HPDE6-E6E7 (cell line): ENCODE measurements at regions not wholly inside any gene's neighbourhood (a gene's known extent, or its start where the extent isn't known, plus 50 kb on each side); places are given as distances from the start of the nearest gene placed in this dataset.
A peak's percentile ranks its signal among the peaks of the same experiment; 100 is the strongest.

Experiments used
- DNase-seq: peaks from one replicate; pipeline ENCODE4 v3.0.0; 2011; ENCODE audit warnings: missing footprints; ENCODE audit errors: extremely low spot score

DNA sequence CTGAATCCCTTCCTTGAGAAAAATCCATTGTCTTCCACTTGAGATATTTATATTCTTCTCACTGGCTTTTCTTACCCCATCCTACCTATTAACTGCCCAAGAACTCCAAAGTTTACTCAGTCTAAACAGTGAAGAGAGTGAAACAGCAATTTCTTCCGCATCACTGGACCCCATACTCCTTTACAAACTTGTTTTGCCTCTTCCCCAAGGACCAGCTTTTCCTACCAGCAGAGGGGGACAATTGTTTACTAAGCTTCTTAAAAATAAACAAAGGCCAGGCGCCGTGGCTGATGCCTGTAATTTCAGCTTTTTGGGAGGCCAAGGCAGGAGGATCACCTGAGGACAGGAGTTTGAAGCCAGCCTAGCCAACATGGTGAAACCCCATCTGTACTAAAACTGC, 52.0 kb downstream of the LRATD1 start:
- DNase-seq = no peak

DNA sequence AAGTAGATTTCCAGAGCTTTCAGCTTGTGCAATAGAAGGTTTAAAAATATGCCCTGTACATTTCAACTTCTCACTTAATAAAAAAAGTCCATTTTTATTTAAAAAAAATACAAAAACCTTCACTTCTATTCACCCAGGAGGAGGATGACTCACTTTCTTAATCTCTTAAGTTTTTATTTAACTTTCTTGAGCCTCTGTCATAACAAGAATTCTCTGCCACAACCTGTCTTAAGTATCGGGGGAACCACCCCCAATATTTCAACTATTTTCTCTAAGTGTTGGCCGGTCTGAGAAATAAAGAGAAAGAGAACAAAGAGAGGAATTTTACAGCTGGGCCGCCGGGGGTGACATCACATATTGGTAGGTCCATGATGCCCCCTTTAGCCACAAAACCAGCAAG, 58.4 kb downstream of the LRATD1 start:
- no peak for DNase-seq

DNA sequence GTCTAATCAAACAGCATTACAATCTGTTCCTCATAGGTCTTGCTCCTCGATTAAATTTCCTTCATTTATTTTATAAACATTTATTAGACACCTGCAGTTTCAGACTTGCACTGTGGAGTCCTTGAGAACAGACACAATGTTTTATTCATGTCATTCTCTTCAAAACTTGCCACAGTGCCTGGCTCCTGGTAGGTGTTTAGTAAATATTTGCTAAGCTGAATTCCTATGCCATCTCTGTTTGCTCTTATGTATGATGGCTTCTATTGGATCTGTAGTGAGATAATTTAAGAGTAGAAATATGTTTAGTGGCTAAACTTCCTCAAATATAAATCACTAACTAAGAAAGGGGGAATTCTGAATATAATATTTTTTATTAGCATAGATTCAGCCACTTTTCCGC, 61.4 kb downstream of the LRATD1 start:
- DNase-seq = no peak

DNA sequence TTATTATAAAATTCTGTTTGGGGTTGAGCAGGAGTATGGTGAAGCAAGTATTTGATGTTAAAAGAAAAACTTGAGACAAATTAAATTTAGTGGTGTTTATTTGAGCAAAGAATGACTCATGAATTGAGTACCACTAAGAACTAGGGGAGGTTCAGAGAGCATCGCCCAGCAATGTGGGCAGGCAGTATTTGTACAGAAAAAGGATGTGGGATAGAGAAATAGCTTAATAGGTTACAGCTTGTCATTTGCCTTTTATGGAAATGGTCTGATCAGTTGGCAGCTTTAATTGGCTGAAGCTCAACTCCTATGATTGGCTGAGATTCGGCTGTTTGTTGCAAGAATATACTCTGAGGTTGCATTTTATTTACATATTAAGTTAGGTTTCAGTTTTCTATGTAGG, 68.2 kb downstream of the LRATD1 start:
- no peak for DNase-seq

DNA sequence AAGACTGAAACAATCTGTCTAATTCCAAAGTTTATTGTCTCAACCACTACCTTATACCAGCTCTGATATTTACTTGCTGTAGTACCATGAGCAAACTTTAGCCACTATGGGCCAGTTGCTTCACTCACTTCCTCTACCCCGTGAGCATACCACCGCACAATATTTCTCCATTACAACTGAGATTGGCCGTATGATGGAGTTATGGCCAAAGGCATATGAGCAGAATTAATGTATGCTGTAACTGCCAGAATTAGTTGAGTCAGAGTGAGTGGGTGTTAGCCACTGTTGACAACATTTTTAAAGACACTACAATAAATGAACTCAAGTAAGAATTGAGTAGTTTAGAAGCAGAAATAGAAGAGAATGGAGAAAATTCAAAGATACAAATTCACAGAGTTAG, 69.7 kb downstream of the LRATD1 start:
- DNase-seq = no peak

DNA sequence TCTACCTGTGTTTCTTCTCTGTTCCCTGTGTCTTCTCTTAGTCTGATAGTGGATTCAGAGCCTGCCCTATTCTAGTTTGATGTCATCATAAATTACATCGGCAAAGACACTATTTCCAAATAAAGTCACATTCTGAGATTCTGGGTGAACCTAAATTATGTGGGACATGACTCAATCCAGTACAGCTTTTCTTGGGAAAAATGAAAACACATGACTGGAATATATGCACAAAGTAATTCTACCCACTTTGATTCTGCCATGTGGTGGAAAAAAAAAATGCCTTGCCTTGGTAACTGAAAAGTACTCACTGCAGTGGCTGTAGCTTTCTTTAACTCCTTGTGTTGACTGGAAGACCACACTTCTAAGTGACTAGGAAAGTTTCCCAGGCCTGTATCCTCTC, 73.7 kb downstream of the LRATD1 start:
- DNase-seq = no peak

DNA sequence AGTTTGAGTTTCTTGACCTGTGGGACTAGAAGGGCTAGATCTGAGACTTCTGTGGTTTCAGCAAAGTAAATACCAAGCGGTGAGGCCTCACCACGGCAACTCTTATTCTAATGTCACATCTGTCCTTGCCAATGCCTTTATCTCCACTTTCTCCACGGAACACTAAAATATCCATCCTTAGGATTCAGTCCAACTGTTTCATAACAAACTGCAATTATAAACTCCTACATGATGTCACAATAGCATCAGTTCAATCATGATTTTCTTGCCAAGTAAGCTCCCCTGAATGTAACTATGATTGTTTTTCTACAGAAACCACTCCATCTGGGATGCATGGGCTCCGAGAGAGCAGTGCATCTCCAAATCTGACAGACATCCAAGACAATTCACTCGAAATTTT, 79.6 kb downstream of the LRATD1 start:
- DNase-seq = no peak

DNA sequence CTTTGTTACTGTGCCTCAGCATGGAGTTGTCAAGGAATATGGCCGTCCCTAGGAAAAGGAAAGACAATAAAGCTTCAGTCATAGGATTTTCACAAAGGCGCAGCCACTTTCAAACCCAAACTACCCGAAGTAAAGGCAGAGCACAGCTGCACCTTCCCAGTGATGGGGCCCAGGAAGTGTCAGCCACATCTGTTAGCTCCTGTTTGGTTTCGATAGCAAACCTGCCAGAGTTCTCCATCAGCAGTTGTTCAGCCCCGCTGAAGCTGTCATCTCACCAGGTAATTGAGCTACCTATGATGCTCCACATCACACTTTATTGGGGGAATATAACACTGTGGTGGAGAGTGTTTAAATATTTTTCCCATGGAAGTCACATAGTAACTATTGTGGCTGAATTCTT, 80.7 kb downstream of the LRATD1 start:
- DNase-seq = no peak

DNA sequence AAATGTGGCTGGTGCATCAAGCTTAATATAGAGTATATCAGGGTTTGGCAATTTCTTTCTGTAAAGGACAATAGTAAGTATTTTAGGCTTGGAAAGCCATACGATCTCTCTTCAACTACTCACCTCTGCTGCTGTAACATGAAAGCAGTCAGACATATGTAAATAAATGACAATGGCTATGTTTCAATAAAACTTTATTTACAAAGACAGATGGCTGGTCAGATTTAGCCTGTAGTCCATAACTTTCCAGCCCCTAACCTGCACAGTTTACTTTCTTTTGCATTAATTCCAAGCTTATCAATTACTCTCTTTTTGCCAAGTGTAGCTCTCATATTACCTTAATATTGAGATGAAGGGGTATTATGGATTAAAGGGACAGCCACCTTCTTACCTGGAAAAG, 83.1 kb downstream of the LRATD1 start:
- DNase-seq = no peak

DNA sequence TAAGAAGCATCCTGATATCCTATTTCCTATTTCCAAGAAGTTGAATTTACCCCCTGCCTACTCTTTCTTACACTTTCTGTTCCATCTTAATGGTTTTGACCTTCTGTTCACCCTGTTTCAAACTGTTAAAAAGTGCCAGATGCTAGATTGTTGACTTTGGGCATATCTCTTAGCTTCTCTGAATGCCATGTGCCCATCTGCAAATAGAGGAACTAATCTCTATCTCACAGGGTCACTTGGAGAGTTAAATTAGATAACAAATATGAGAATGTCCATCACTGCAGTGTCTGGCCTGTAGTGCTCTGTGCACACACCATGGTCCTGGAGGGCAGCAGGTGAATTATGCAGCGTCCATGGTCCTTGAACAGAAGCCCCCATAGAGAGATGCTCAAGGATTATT, 83.8 kb downstream of the LRATD1 start:
- no peak for DNase-seq

DNA sequence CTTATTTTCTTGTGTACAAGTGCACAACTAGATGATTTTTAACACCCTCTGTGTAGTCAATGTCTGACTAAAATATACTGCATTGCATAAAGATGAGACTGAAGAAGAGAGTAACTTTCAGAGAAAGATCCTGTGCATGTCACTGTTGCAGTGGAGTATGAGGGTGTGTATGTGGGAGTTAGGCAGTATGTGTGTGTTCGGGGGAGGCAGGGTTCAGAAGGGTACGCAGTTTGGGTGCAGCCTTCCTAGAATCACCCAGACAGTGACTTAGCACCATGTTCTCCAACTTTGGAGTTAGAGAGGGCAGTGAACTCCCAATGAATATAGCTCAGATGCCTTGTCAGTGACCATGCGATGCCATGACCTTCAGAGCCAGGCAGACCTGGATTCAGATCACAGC, 84.6 kb downstream of the LRATD1 start:
- DNase-seq = no peak

DNA sequence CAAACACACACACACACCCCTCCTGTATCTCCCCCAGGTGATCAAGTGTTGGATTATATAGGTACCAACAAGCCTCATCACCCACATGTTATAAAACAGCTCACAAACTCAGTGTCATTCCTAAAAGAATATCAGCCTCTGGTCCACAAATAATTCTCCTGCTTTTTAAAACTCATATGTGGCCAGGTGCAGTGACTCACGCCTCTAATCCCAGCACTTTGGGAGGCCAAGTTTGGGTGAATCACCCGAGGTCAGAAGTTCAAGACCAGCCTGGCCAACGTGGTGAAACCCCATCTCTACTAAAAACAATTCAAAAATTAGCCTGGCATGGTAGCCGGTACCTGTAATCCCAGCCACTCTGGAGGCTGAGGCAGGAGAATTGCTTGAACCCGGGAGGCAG, 87.8 kb downstream of the LRATD1 start:
- DNase-seq = no peak

DNA sequence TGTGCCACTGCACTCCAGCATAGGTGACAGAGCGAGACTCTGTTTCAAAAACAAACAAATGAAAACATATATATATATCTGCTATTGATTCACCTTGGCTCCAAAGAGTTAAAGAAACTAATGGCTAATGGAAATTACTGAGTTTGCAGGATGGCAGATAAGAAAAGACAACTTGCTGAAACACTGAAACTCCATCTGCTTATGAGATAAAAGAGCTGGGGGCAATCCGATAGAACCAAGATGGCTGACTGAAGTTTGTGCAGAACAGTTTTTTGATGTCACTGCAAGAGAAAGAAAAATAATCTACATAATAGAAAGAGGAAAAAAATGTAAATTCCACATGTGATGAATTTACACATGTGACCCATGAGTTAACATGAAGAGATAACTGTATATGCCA, 88.2 kb downstream of the LRATD1 start:
- DNase-seq = no peak

DNA sequence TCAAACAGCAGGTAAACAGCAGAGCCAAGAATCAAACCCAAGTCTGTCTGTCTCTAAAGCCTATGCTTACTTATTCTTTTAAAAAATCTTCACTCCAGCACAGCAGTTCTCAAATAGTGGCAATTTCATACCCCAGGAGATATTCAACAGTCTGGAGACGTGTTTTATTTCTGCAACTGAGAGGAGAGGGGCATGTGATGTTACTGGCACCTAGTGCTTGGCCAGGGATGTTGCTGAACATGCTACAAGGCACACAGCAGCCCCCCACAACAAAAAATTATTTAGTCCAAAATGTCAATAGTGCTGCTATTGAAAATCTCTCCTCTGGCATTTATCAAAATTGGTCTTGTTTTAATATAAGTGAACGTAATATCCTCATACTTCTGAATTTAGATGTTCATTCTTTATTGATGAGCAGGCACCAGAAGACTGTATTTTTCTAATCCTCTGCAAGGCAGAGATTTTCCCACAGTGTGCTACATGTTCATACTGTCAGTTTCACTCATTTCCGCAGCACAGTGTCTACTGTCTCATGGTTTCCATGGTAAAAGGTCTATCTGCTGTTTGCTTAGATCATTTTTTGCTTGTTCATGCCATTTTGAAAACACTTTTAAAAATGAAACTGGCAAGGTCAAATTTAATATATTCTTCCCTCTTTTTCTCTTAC, 90.5 kb downstream of the LRATD1 start:
- DNase-seq = no peak

DNA sequence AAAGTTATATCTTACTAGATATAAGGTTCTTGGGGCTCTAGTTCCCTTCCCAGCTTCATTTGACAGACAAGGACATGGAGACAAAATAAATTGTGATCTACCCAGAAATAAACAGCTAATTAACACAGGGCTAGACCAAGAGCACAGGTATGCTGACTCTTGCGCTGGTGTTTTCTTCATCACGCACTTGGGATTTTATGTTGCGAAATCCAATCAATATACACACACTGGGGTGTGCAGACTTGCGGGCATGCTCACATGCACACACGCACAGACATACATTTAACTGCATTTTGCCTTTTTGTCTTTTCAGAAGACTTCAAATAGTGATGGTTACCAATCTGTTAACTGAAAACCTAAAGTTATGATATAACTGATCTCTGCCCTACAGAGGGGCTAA, 91.2 kb downstream of the LRATD1 start:
- DNase-seq = no peak

DNA sequence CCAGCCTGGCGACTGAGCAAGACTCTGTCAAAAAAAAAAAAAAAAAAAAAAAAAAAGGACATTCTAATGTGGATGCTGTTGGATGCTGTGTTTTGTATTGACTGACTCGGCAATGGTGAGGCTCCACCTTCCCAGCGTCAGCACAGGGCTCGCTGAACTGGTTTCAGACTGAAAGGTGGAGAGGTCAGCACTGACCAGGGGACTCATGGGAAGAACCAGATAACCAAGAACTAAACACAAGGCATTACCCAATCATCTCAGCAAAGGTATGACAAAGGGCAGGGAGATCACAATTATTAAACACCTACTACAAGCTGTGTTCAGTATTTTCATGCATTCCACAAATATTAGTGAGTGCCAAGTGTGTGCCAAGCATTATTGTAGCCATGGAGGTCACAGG, 103.2 kb downstream of the LRATD1 start:
- DNase-seq = no peak

DNA sequence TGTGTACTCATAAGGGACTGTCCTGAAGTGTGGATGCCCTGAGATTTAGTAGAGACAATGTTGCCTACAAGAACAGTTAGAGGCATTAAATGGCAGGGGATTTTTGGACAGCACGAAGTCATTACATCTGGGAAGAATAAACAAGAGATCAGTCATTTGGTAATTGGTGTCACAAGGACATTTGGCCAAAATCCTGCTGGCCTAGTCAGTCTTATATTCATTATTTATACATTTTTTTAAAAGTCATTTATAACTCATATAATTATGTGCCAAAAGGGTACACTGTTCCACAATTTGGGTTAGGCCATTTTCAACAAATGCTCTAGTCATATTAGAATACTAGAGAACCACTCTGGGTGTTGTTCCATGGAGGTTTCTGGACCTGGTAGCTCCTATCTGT, 104.7 kb downstream of the LRATD1 start:
- no peak for DNase-seq

DNA sequence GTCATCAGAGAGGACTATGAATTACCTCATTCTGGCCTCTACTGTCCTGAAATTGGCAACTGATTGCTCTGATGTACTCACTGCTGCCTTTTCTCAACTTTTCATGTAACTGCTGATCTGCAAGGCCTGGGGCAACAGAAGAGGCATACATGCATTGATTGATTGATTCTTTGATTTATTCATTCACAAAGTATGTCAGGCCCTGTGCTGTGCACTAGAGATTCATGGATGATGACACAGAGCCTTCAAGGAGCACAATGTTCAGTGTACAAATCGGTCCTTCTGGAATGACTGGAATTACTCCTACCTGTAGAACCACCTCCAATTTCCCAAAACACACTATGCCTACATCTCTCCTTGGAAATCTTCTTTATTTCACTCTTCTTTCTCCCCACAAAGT, 111.3 kb downstream of the LRATD1 start:
- peak; percentile 6 for DNase-seq

DNA sequence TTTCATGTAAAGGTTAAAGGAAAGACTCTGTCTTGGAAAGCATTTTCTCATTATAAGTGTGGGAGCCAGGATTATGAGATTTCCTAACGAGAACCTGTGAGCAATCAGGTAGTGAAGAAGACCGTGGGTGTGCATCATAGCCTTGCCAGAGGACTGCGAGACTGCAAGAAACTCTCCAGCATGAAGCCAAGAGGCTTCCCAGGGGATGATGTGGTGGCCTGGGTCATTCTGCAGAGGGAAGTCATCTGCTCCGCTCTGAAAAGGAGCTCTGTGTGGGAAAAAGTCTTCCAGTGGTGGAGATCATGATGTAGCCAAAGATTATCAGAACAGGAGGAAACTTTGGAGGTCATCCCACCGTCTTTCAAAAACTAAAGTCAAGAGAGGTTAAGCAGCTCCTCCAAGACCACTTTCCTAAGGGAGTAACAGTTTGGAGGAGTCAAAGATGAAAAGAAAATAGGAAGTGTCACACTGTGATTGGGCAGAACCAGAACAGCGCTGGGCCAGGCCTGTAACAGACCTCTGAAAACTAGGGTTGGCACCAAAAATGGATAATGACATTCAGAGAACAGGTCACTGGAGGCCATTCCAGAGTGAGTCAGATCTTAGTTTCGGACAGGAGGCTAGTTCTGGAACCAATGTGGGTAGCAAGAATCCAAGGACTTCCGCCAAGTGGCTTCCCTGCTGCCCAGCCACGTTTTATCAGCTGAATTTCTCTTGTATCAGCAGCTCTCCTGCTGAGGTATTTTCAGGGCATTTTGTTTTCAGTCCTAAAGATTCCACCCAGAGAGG, 113.0 kb downstream of the LRATD1 start:
- no peak for DNase-seq

DNA sequence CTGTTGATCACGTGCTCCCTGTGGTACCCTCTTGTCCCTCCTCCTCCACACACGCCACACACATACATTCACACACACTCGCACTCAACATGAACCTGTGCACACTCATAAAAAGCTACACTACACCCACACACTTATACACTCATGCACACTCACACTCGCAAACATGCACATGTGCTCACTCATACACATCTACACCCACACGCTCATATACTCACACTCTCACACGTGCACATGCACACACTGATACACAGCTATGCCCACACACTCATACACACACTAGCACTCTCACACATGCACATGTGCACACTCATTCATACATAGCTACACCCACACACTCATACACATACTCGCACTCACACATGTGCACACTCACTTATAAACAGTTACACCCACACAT, 113.6 kb downstream of the LRATD1 start:
- no peak for DNase-seq

DNA sequence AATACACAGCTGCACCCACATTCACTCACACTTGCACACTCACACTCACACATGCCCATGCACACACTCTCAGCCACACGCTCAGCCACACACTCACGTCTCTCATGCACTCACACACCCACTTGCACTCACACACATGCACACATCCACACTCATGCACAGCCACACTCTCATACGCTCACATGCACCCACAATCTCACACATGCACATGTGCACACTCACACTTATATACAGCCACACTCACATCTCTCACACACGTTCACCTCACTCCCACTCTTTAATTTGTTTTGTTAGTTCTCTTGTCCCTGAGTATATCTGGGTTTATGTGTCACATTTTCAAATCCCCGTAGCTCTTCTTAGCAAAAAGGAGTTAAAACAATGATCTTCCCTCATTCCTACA, 114.9 kb downstream of the LRATD1 start:
- no peak for DNase-seq

DNA sequence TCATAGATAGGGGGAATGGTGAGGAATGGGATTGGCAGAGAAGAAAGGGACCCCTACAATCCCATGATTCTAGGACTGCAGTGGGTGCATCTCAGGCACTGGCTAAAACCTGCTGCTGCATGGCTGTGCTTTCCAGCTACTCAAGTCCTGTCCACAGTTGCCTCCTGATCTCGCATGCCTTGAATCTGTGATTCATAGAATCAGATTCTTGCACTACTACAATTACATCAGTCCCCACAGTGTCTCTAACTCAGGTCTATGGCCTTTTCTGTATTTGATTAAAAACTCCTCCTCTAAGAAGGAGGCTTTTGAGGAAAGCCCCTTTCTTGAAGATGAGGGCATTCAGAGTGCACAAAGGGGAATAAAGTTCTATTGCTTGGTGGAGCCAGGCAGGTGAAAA, 117.4 kb downstream of the LRATD1 start:
- DNase-seq = peak; percentile 16

DNA sequence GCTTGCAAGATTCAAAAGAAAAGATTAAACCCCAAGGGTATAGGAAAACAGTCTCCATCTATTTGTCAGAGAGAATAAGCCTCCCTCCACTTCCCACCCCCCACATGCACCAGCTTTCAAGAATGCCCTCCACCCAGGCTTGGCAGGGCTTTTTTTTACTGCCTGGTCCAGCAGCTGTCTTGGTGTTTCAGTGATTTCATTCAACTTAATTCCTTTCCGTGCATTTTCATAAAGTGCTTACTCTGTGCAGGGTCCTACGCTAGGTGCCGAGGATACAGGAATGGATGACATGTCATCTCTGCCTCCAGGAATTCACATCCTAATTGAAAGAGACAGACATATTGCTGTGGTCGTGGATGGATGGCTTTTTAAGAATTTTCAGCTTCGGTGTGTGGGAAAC, 117.9 kb downstream of the LRATD1 start:
- no peak for DNase-seq

DNA sequence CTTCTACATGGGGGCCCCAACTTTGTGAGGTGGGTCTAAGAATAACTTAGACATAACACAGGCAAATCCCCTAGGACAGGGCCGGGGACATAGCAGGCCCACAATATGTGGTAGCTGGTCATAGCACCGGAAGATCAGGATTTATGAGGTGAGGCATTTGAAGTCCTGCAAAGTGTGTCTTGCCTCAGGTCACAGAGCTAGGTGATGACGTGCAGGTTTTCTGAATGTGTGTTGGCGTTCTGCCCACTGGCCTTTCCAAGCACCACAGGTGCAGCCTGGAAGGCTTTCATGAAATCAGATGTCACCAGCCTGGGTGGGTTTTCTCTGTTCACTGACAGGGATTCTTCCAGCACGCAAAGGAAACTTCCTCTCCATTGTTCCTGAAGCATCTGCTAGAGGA, 119.1 kb downstream of the LRATD1 start:
- DNase-seq = peak; percentile 21
